GM12875 (cell line): ENCODE measurements at regions not wholly inside any gene's neighbourhood (a gene's known extent, or its start where the extent isn't known, plus 50 kb on each side); places are given as distances from the start of the nearest gene placed in this dataset.
"Not testable (repeated sequence)": the region's sequence is repeated elsewhere in the genome, so short reads cannot be mapped to it uniquely, and the experiment has no call there.

Source experiments
- H3K4me3 ChIP-seq: one replicate; pipeline ENCODE4 v1.5.1; 2011; ENCODE audit warnings: low read depth, low read length, control low read depth
- TF ChIP-seq, protein P1 (sequence below): IDR thresholded peaks from 2 replicates; pipeline ENCODE4 v1.5.1; 2011; ENCODE audit warnings: low read depth, mild to moderate bottlenecking, control low read depth, inconsistent platforms, low read length, moderate library complexity, borderline replicate concordance; ENCODE audit not compliant: insufficient read depth

DNA sequence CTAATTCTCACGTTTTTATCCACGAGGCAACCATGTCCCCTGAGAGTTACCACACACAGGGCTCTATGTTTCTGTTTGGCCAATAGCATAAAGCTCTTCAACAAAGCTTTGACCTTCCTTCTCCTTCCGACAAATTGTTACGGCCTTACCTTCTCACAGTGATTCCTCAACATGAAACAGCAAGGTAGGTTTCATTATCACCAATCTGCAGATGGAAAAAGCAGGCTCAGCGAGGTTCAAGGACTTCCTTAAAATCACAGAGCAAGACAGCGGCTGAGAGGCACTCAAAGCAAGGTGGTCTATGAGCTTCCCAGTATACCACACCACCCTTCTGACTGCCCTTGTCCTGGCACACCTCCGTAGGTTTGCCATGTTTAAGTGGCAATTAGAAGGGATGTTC, 360.0 kb downstream of the CD83 start:
- H3K4me3 ChIP-seq, result no peak overlapping the region
- TF ChIP-seq, protein P1, sequence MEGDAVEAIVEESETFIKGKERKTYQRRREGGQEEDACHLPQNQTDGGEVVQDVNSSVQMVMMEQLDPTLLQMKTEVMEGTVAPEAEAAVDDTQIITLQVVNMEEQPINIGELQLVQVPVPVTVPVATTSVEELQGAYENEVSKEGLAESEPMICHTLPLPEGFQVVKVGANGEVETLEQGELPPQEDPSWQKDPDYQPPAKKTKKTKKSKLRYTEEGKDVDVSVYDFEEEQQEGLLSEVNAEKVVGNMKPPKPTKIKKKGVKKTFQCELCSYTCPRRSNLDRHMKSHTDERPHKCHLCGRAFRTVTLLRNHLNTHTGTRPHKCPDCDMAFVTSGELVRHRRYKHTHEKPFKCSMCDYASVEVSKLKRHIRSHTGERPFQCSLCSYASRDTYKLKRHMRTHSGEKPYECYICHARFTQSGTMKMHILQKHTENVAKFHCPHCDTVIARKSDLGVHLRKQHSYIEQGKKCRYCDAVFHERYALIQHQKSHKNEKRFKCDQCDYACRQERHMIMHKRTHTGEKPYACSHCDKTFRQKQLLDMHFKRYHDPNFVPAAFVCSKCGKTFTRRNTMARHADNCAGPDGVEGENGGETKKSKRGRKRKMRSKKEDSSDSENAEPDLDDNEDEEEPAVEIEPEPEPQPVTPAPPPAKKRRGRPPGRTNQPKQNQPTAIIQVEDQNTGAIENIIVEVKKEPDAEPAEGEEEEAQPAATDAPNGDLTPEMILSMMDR, result no peak

- H3K4me3 ChIP-seq, result no peak overlapping the region
- TF ChIP-seq, protein P1, result no peak
Observed at GRCh38 chr6:14478381-14479225, 361.0 kb downstream of the CD83 start.

DNA sequence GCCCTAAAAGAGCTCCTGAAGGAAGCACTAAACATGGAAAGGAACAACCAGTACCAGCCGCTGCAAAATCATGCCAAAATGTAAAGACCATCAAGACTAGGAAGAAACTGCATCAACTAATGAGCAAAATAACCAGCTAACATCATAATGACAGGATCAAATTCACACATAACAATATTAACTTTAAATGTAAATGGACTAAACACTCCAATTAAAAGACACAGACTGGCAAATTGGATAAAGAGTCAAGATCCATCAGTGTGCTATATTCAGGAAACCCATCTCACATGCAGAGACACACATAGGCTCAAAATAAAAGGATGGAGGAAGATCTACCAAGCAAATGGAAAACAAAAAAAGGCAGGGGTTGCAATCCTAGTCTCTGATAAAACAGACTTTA, 364.4 kb downstream of the CD83 start:
- not testable (repeated sequence) for H3K4me3 ChIP-seq

DNA sequence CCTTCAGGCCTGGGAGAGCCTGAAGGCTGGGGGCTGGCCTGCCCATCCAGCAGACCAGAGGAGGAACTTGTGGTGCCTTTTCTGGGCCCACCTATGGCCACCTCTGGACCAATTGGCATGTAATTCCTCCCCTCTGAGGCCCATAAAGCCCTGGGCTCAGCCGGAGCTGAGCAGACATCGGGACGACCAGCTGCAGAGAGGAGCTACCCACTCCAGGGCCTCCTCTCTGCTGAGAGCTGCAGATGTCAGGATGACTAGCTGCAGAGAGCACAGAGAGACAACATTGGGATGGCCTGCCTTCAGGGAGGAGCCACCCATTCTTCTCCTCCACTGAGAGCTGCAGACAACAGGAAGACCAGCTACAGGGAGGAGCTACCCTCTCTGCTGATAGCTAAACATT, 370.1 kb downstream of the CD83 start:
- no peak overlapping the region for H3K4me3 ChIP-seq
- TF ChIP-seq, protein P1, result no peak

GRCh38 chr6:14488180-14488579, 370.6 kb downstream of the CD83 start:
- no peak overlapping the region for H3K4me3 ChIP-seq
- TF ChIP-seq, protein P1, result no peak

DNA sequence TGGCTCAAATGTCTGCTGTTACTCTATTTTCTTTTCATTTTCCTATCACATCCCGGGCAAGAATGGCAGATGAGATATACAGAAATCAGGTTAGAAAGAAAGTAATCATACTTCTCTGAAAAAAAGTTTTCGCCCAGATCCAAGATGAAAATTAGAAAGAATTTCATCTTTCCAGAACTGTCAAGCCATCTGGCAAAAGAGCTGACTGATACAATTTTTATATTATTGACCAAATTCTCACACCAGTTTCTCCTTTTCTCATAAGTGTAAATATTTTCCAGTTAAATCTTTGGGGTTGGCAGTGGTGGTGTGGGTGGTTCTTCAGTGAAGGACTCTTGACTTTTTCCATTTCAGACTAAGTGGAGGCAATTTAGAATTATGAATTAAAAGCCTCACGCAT, 371.9 kb downstream of the CD83 start:
- no peak overlapping the region for H3K4me3 ChIP-seq
- TF ChIP-seq, protein P1, result no peak

DNA sequence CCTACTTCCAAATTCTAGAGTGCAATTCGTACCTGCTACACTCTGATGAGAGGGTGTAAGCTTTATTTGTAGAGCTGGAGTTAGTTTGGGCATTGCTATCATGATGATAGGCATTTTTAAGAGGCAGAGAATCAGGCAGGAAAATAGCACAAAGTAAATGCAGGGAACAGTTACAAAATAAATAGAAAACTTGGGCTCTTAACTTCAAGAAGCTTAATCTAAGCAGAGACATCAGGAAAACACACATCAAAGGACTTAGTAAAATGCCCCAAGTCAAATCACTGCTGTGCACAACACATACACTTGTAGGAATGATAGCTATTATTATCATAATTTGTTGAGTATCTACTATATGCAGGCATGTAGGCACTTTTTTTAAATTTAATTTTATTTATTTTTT, 381.2 kb downstream of the CD83 start:
- no peak overlapping the region for H3K4me3 ChIP-seq
- TF ChIP-seq, protein P1, result no peak
